Fibroblast of skin of right biceps (primary cell): ENCODE measurements at regions not wholly inside any gene's neighbourhood (a gene's known extent, or its start where the extent isn't known, plus 50 kb on each side); places are given as distances from the start of the nearest gene placed in this dataset.

Experiments used
- DNase-seq: peaks from one replicate; pipeline ENCODE4 v3.0.0-alpha.2; 2013

DNA sequence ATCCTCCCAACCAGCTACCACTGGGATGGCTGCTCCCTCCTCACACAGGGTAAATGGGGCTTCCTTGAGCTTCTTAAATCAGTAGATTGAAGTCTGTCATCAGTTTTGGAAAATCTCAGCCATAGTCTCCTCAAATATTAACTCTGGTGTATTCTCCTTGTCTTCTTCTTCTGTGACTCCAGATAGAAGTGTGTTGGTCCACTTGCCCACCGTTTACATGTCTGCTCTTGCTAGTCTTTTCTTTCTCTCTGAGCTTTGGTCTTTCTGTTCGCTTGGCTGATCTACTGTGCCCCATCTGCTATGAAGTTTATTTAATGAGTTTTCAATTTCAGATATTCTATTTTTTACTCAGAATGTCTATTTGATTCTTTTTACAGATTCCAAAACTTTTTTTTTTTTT lies 281.7 kb upstream of the HDAC4 start:
- DNase-seq = no peak

DNA sequence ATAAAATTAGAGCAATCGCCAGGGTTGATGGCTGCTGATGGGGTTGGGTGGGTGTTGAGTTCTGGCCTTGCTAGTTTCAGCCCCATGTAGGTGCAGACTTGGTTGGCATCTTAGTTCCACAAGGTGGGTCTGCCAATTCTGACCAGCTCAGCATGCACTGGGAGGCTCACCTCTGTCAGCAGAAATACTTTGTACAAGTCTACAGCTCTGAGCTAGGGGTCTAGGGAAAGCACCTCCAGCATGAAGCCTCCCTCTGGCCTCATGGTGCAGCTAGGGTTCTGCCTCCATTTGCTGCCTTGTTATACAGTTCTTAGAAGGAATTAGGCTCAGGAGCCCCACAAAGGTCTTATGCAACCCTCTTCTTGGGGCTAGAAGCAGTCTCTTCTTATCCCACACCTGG lies 278.9 kb upstream of the HDAC4 start:
- no peak for DNase-seq

DNA sequence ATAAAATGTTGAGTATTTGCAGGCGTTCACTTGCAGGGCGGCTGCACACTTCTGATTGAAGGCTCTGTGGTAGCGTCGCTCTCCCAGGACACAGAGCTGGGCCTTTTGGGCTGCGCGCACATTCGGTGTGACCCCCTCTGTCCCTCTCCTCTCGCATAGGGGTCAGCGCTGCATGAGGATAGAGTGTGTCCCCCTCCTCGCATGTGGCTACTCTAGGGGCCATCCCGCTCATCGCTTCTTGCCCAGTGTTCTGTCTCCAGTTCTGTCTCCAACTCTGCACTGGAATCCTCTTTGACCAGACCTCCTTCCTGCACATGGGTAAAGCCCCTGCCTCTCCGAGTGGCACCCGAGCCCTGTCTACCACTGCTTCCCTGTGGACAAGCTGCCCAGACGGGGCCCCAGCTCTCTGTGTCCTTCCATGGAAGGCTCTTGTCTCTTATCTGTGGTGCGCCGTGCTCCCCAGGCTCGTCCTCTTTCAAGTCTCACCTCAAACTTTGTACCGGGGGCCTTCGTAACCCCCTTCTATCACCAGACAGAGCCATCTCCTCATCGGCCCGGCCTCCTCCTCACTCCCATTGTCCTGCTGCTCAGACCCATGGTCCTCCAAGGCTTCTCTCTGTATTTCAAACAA lies 278.0 kb upstream of the HDAC4 start:
- no peak for DNase-seq

DNA sequence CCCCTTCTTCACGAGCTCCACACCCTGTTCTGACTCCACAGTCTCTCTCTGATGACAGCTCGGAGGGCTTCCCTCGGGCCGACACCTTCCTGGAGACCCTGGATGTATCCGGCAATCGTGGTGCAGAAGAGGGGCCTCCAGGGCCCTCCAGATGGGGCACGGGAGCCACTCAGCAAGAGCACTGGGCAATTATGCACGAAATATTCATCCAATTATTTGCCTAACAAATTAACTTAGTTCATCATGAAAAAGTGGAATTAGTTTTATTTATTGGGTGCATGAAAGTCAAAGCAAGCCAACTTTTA lies 277.3 kb upstream of the HDAC4 start:
- DNase-seq = no peak

DNA sequence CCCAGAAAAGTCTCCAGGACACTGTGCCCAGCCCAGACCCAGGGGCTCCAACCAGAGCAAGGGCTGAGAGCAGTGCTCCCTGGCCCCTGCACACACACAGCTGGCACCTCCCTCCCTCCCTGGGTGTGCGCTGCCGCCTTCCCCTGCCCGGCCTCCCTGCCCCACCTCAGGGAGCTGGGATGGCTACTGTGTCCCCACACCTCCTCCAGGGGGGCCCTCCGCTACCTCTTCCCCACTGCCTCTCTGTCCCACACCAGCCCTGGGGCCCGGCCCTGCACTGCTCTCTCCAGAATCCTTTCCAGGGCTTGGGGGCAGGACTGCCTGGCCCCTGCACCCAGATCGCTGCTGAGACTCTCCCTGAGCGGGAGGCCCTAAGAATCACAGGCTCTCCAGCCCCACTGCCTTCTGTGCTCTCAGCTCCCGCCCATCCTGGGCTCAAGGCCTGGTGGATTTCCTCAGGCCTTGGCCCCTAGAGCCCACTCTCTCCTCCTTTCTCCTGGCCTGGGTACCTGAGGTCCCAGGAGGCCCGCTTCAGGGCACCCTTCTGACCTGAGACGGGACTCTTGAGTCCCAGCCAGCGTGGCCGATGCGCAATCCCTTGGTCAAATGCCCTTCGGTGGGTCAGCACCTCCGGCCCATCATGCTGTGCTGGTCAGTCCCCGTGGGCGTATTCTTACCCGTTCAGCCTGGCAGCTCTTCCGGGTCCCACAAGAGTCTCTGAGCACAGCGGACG lies 276.8 kb upstream of the HDAC4 start:
- DNase-seq = no peak

DNA sequence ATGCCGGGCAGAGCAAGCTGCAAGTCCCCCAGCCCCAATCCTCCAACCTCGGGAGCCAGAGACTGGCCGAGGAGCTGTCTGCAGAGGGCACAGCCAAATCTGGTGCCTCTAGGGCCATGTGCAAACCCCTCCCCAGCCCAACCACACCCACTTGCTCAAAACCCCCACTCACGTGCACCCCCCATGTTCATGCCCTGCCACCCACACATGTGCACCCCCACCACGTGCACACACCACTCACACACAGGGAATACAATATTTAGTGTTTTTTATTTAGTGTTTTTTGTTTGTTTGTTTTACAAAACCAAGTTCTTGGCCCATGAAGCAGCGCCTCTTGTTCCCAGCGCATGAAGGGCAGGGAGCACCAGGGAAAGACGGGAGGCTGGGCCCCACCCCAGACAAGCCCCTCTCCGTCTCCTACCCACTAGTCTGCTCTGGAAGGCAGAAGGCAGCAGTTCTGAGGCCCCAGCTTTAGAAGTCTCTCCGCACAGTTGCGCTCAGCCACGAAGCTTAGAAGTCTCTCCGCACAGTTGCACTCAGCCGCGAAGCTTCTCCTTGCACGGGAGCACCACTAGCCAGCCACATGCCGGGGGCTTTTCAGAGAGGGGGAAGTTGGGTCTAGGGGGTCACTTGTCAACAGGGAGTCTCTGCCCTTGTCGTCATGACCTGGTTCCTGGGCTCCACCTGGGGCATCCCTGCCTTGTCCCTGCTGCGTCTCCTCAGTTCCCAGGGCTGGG lies 276.1 kb upstream of the HDAC4 start:
- no peak for DNase-seq

DNA sequence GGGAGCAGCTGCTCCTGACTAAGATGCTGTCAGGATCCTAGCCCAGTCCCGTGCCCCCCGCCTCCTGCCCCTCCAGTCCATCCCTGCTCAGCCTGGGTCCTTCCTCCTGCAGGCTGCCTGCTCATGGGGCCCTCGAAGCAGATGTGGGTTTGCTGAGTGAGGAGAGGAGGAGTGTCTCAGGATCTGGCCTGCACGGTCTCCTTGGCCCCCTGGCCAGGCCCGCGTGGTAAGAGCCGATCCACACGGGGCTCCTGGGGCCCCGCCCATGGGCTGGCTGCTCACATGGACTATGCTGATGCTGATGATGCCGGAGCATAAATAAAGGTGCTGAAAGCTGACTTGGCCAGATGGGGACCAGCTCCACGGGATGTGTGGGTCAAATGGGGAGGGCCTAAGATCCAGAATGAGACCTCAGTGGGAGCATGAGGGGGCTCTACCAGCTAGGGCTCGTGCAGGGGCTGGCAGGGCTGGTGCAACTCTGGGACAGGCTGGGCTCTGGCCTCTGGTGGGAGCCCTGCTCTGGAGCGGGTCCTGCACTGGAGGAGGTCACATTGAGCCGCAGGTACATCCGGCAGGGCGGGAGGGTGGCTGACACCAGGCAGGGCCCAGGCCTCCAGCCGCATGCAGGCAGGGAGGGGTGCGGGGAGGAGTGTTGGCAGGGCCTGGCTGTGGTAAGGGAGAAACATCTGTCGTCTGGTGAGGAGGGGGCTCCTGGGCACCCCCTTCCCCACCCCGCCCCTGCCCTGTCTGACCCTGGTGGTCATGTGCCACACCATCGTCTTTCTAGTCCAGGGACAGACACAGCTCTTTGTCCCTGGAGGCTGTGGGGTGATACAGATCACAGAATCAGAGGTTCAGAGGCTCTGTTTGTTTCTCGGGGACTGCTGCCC lies 275.3 kb upstream of the HDAC4 start:
- no peak for DNase-seq

DNA sequence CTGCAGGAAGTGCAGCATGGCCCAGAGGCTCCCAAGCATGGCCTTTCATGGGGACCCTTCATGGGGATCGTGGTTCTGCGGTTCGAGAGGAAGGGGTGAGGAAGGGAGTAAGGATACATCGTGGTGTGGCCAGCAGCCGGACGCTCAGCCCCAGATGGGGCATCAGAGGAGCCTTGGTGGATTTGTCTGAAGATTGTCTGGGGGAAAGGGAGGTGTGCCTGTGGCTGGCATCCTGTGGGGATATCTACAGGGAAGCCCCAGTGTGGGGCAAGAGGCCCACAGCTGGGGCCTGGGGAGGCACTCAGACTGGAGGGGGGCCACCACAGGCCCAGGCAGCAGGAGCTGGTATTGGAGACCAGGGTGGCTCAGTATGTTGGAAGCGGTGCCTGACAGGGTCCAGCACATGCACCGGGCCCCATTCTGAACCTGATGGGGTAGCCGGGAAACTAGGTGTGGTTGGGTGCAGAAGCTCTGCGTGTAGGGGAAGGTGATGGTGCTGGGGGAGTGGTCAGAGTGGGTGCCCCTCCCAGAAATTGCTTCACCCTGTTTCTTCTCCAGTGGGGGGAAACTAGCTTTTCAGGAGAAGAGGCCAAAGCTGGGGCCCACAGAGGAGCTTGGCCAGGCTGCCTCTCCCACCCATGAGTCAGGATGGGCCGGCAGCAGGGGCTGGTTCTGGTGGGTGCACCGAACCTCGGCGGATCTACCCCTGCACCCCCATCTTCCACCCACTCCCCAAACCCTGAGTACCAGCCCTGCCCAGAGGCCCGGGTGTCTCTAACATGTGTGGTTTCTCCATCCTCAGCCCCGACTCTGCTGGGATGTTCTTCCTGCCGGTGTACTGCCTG lies 274.4 kb upstream of the HDAC4 start:
- DNase-seq = no peak

DNA sequence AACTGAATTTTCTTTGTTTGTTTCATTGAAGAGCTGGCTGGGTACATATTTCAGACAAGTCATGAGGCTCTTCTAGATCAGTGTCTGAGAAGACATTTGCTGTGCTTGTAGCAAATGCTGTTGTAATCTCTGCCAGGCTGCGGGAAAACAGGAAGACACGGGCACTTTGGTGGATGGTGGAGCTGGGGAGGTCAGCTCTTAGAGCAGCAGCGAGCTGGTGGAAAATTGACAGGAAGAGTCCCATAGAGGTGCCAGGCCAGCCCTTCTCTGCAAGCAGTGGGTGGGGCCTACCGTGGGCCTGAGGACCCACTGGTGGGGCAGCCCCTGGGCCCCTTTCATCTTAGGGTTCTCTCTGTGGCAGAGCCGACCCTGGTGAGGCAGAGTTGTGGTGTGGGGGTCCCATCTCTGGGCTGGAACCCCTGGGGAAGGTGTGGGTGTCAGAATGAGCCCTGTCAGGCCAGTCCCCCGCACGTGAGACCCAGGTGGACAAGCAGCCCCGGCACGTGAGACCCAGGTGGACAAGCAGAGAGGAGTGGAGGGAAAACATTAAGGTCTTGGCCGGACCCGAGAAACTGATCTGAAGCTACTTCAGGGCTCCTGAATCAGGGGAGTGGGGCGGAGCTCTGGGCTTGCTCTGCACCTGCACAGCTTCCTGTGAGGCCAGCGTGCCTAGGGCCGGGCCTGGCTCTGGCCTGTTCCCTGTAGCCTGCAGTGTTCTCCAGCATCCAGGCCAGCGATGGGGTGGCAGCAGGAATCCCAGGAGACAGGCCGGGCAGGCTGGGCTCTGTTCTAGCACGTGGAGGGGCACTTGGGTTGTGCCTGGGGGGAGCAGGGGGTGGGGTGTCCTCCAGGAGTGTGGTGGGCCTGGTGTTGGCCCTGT lies 273.5 kb upstream of the HDAC4 start:
- DNase-seq = no peak

DNA sequence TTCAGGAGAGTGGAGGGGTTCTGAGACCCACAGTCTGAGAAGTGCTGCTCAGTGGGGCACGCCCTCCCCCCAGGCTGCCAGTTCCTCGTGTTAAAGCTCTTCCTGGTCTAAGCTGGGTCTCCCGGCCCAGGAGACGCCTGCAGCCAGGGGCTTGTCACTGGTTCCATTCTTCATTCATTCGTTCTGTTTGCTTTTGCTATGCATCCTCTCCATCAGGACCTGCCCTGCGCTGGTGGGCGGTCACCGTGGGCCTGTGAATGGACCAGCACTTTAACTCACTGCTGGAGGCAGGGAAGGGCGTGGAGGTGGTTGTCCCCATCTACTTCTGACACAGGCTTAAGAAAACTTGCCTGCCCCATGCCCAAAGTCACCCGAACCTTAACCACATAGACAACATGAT lies 272.8 kb upstream of the HDAC4 start:
- no peak for DNase-seq

DNA sequence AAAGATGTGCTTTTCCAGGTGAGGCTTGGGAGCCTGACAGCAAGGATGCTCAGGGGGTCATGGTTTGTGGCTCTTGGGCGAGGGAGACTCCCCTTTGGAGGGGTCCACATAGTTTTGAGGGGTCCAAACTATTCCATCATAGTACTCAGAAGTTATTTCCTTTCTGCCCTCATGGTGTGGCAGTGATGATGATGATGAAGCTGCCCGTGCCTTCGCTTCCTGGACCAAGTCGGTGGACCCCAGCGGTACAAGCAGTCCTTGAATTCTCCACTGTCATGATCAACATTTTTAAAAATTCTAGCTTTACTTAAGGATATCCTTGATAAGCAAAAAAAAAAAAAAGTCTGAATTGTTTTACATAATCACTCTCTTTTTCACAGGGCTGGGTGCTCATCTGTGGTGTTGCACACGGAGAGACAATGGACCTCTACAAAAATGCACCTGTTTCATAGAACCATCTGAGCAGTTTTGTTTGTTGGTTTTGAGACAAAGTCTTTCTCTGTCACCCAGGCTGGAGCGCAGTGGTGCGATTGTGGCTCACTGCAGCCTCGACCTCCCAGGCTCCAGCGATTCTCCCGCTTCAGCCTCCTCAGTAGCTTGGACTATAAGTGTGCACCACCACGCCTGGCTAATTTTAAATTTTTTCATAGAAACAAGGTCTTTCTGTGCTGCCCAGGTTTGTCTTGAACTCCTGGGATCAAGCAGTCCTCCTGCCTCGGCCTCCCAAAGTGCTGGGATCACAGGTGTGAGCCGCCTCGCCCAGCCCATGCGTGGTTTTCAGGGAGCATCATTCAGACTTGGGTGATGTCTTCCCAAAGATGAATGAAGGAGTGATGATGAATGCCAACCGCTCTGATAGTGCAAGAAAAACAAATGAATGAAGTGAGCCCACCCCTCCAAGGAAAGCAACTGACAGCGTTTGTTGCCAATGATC lies 271.4 kb upstream of the HDAC4 start:
- DNase-seq = no peak

DNA sequence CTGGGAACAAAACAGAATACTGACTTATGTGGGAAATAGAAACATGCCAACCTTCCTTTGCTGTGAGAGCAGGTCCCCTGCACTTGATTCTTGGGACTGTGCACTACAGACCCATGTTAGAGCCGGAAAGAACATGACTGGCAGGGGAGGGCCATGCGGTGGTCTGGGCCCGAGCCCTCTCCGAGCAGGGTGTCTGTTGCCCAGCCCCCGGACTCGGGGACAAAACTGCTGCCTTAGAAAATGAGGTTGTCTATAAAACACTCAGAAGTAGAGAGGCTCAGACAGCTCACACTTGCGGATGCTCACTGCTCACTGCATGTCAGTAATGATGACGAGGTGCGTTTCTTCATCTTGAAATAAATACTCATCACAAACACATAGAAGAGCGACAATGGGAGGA lies 270.7 kb upstream of the HDAC4 start:
- DNase-seq = no peak

DNA sequence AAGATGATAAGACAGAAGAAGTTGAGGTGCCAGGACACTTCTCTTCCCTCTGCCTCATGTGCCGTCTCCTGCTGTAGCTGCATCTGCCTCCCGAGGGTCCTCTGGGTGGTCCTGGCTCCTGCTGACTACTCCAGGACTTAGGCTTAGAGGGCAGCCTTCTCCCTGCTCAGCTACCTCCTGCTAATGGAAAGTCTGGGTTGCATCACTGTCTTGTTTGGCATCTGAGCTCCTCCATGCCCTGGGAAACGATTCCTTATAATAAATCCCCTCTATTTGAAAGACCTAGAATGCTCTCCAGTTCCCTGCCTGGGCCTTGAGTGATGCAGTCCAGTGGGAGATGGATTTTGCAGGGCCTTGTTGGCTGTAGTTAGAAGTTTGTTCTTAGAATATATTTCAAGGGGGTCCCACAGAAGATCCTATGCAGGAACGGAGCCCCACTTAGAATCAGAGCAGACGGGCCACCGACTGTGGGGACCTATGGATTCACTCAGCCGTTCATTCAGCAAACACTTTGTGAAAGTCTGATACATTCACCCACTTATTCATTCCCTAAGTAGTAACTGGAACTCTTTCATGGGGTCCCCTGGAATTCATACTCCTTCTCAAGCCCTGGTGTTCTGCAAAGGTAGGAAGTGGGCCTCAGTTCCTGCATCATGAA lies 269.8 kb upstream of the HDAC4 start:
- no peak for DNase-seq

DNA sequence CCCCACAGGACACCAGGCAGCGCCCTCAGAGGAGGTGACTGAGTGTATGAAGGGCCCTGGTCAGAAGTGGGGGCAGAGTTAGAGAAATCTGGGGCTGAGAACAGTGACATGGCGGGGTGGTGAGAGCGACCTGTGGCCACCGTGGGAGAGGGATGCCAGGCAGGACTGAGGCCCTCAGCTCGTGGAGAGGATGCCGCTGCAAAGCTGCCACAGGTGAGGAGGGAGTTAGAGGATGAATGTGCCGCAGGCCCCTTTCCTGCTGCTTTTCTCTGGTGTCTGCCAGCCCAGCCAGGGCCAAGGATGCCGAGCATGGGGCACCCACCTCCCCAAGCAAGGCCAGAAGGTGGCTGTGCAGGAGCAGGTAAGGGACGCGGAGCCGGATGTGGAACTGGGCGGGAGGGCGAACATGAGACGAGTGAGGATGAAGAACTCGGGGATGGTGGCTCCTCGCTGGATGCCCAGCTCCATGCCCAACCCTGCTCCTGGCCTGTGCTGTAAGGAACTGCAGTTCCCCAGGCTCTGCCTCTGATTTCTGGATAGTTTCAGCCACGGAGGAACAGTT lies 269.2 kb upstream of the HDAC4 start:
- DNase-seq = no peak

DNA sequence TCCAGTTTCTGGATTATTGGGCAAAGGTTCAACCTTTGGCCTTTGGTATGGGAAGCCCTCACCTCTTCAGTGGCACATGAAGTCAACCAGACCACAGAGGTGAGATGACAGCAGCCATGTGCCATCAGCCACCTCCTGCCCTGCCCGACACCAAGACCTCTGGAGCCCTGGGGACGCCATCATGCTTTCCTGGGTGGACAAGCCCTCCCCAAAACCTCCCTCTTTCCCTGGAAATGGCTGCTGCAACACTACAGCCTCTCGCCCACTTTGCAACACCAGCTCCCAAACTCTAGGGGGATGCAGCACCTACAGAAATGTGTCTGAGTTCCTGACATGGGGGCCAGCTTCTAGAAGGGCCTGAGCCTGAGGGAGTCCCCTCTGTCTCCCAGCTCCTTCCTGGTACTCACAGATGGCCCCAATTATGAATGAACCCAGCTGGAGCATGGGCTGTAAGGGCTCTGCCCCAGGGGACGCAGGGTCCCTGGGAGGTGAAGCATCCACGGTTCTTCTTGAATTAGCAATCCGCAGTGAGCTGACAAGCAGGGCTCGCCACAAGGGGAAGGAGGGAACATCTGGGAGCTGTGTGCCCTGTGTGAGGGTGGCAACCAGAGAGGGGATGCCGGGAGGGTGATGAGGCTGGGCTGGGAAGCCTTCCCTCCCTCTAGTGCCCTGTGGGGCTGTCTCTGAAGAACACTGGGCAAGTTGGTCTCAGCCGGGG lies 268.5 kb upstream of the HDAC4 start:
- DNase-seq = no peak

DNA sequence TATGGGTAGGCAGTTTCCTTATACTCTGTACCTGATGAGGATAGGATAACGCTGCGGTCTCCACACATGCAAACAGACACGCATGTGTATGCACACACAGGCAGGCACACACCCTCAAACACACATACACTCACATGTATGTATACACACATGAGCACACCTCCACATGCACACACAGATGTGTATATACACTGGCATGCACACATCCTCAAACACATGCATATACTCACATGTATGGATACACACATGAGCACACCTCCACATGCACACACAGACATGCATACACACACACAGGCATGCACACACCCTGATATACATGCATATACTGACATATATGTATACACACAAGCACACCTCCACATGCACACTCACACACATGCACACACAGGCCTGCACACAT lies 267.8 kb upstream of the HDAC4 start:
- DNase-seq = no peak

DNA sequence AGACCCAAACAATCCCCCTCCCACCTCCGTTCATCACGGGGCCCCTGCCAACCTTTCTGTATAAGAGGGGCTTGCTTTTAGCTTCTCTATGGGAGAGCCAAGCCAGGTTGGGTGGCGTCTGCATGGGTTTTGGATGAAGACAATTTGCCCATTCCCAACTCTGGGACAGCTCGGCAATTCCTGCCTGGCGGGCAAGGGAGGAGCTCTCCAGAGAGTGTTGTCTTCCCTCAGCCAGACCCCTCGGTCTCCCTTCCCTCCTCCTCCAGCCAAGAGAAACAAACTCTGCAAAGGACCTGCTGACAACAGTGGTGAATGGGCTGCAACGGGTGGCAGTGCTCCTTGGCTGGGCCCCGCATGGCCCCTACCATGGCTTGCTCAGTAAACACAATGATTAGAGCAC lies 267.2 kb upstream of the HDAC4 start:
- no peak for DNase-seq

DNA sequence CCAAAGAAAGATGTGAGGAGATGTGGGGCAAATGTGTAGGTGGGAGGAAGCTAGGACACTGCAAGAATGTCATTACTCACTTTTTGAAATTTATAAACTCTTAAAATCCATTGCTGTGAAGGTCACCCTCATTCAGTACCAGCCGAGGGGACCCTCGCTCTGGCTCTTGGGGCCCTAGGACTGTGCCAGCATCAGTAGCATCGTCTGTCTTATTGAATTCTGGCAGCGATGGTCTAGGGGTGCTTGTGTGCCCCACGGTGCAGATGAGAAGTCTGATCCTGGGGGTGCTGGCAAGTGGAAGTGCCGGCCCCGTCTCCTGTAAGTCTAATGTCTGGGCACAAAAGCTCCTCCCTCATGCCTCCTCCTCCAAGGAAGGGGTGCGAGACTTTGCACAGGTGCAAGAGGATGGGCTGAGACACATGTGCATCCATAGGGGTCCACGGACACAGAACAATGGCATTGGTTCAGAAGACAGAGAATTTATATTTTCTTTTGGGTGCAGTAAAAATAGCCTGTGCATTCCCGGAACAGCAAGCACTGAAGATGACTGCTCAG lies 266.7 kb upstream of the HDAC4 start:
- no peak for DNase-seq
